Activated gamma-delta T cell treated with anti-CD3 and anti-CD28 coated beads, Interleukin-2, amount 50 U/mL, for 16 hours (primary cell): ENCODE measurements at regions not wholly inside any gene's neighbourhood (a gene's known extent, or its start where the extent isn't known, plus 50 kb on each side); places are given as distances from the start of the nearest gene placed in this dataset.
"Not testable (repeated sequence)": the region's sequence is repeated elsewhere in the genome, so short reads cannot be mapped to it uniquely, and the experiment has no call there.

ENCODE experiments used
- DNase-seq: peaks from one replicate; pipeline ENCODE4 v3.0.0-alpha.2; 2020; ENCODE audit warnings: low read depth

- no peak for DNase-seq
Measured at GRCh38 chr6:27136978-27137814, 110.3 kb upstream of the PRSS16 start.

DNA sequence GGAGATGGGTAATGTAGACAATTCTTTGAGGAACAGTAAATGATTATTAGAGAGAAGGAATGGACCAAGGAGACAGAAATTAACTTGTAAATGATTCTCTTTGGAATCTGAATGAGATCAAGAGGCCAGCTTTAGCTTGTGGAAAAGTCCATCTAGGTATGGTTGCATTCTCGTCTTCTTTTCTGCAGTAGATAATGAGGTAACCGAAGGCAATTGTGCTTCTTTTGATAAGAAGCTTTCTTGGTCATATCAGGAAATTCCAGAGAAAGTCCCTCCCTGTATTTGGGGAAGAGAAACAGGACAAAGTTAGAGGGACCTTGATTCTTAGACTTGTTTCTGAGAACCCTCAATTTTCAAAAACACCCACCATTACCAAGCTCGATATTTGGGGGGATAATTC is 109.1 kb upstream of the PRSS16 start:
- DNase-seq, result no peak

GRCh38 chr6:27138837-27139755 is 108.4 kb upstream of the PRSS16 start:
- no peak for DNase-seq

DNA sequence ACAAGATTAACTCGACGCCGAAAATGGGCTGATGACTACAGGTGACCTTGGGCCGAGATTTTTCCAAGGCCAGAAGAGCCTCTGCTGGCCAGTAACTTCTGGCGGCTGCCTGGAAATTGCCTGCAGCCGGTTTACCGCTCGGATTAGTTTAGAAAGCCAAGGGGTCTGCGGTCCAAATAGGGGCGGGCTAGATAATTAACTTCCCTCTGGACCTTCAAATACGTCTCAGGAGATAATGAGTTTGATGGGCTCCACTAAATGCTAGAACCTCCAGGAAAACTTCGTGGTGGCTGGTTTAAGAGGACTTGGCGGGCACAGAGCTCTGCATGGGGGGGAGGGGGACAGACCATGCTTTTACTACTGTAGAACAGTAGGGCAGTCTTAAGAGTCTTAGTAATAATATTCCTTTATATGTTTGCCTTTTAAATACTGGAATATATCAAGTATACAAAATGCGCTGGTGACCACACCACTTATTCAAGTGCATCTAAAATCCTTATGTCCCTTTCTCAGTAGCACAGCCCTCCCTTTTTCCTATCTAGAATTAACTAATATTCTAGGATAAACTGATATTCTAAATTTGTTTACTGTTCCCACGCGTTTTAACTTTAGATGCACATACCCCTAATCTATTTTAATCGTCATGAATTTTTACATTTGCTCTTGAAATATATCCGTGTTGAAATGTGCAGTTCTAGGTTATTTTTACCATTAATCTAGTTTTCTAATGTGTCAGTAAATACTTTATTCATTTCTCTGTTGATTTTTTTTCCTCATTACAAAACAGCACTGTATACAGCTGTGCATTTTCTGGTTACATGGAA is 107.5 kb upstream of the PRSS16 start:
- no peak for DNase-seq

DNA sequence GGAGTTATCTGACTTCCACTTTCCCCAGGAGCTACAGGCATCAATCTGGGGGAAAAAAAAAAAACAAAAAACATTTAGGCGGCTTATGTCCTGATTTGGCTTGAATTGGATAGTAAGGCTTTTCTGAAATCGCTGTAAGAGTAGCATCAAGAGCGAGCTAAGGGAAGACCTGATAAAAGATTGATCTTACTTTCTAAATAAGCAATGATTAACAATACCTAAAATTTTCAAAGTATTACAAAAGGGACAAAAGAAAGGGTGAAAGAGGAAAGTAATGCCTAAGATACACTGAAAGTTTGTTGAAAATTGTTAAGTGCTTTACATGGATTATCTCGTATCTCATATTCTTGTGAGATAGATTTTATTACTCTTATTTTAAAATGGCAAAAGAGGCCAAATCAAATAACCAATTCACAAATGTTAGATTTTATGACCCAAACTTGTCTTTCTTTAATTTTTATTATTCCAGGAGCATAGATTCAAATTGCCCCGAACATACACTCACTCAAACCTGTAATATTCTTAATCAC is 106.4 kb upstream of the PRSS16 start:
- DNase-seq, result no peak

GRCh38 chr6:27141529-27142015 is 105.9 kb upstream of the PRSS16 start:
- DNase-seq, result no peak

DNA sequence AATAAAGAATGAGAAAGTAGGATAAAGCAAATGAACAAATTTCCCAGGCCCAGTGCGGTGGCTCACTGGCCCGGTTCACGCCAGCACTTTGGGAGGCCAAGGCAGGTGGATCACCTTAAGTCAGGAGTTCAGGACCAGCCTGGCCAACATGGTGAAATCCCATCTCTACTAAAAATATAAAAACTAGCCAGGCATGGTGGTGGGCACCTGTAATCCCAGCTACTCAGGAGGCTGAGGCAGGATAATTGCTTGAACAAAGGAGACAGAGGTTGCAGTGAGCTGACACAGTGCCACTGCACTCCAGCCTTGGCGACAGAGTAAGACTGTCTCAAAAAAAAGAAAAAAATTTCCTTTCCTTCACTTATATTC is 104.5 kb upstream of the PRSS16 start:
- DNase-seq, result not testable (repeated sequence)

- no peak for DNase-seq
Measured at GRCh38 chr6:27143474-27144026, 104.0 kb upstream of the PRSS16 start.

- DNase-seq, result no peak
Measured at GRCh38 chr6:27144740-27145079, 102.8 kb upstream of the PRSS16 start.

DNA sequence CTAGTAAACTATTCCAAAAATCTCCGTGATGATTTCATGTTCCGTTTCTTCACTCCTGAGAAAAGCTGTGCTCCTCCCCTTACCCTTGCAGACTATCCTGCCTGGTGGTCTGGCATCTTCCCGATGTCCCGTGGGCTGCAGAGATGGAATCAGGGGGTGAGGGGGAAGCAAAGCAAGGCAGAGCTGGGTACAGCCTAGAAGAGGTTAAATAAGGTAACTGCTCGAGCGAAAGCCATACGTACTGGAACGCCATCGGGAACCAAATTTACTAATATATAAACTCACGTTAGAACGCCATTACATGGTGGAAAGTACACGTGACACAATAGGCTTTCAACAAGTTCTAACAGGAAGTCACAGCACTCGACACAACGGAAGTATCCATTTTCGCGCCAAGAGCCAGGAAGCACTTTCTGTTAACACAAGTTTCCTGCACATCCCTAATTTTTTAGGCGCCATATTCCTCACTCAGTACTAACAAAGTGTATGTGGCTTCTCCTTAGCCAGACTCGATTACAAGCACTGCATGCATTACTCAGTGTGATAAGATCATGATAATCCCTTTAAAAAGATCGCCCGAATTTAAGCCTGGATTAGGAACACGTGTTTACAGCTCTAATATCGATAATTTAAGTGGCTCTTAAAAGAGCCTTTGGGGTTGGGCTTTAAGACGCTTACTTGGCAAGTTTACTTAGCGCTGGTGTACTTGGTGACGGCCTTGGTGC is 101.6 kb upstream of the PRSS16 start:
- peak; percentile 45 for DNase-seq

DNA sequence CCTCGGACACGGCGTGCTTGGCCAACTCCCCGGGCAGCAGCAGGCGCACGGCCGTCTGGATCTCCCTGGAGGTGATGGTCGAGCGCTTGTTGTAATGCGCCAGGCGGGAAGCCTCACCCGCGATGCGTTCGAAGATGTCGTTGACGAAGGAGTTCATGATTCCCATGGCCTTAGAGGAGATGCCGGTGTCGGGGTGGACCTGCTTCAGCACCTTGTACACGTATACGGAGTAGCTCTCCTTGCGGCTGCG is 101.1 kb upstream of the PRSS16 start:
- not testable (repeated sequence) for DNase-seq

DNA sequence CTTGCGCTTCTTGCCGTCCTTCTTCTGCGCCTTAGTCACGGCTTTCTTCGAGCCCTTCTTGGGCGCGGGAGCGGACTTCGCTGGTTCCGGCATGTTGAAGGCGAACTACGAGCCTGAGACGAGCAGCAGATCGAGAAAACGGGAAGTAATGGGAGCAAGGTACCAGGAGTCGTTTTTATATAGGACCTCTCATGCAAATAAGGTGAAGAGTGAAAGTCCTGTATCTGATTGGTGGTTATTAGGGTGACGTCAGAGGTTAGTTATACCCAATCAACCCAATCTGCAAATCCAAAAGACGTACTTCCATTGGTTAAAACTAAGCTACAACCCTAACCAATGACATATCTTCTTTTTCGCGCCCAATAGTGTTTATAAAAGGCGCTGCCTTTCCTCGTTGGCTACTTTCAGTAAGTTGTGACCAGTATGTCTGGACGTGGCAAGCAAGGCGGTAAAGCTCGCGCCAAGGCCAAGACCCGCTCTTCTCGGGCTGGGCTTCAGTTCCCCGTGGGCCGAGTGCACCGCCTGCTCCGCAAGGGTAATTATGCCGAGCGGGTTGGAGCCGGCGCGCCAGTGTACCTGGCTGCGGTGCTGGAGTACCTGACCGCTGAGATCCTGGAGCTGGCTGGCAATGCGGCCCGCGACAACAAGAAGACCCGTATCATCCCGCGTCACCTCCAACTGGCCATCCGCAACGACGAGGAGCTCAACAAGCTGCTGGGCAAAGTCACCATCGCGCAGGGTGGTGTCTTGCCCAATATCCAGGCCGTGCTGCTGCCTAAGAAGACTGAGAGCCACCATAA is 100.6 kb upstream of the PRSS16 start:
- DNase-seq, result peak; percentile 55

DNA sequence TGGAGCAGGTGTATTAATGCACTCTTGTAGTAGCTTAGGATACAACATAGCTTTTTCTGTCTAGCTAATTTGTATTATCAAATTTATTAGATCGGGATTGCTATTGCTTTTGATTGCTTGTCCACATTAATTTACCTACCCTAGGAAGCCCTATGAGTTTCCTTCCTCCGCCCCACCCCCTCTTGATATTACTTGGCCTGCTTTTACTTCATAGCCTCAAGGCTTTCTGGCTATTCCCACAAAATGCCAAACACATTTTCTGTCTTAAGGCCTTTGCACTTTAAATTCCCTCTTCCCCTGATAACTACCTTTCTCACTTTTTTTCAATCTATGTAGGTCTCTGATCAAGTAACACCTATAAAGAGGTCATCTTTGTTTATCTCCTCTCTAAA is 99.1 kb upstream of the PRSS16 start:
- DNase-seq, result no peak

GRCh38 chr6:27149150-27149549 is 98.4 kb upstream of the PRSS16 start:
- DNase-seq, result no peak

DNA sequence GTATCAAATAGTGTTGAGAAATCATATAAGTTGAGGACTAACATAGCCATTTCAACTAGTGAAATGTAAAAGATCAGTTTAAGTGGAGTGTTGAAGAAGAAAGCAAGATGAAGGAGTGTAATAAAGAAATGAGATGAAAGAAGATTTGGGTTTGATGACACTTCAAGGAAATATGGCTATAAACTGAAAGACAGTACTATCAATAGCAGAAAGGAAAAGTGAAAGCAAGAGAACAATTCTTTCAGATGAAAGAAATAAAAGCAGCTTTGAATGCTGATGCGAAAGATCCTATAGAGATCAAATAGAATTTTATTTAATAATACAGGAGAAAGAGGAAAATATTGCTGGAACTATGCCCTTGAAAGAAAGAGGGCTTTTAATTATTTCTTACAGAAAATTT is 92.8 kb upstream of the PRSS16 start:
- DNase-seq, result no peak

GRCh38 chr6:27156874-27157458 is 90.5 kb upstream of the PRSS16 start:
- no peak for DNase-seq

GRCh38 chr6:27157459-27158315 is 89.8 kb upstream of the PRSS16 start:
- DNase-seq, result peak; percentile 71

DNA sequence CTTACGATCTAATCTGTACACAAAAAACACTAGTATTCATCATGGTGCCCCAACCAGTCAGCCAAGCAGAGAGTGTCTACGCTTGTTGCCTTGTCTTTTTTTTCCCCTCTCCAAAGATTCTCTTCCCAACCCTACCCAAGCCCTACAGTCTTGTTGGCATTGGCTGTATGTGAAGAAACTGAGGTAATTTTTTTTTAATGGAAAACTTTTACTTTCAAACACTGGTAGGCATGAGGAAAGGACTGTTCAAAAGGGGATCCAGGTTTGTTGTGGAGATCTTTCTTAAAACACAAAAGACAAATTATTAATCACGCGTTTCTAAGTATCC is 89.2 kb upstream of the PRSS16 start:
- no peak for DNase-seq

DNA sequence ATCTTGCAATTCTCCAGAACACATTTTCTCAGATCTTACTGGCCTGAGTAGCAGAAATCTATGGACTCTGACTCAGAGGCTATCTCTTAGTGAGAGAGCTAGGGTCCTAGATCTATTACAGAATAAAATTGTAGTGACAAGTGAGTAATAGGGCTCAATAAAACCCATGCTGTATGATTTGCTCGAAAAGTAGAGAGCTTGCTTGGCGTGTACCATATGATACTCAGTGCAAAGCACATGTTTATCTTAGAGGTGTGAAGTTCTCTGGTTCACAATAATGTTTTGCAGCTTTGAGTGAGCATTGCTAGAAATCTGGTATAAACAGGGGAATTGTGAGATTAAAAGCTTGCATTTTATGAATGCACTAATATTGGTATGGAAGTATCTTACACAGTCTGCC is 87.8 kb upstream of the PRSS16 start:
- DNase-seq, result no peak
